Trophoblast cell (in vitro differentiated cells and primary cell): ENCODE measurements at regions not wholly inside any gene's neighbourhood (a gene's known extent, or its start where the extent isn't known, plus 50 kb on each side); places are given as distances from the start of the nearest gene placed in this dataset.

ENCODE experiments used
- DNase-seq, 2 donors: peaks; one replicate each; pipeline ENCODE4 v3.0.0-alpha.2; 2016
- H2AFZ ChIP-seq: 2 replicates; pipeline ENCODE4 v1.6.1; 2013; ENCODE audit warnings: low read length, moderate library complexity, mild to moderate bottlenecking; ENCODE audit not compliant: insufficient read depth, poor library complexity
- H2AK5ac ChIP-seq: 2 replicates; pipeline ENCODE4 v1.6.1; 2013; ENCODE audit warnings: mild to moderate bottlenecking, low read length
- H2BK120ac ChIP-seq: 2 replicates; pipeline ENCODE4 v1.6.1; 2013; ENCODE audit warnings: low read length, mild to moderate bottlenecking, moderate library complexity; ENCODE audit not compliant: insufficient read depth, poor library complexity
- H2BK12ac ChIP-seq: 2 replicates; pipeline ENCODE4 v1.6.1; 2013; ENCODE audit warnings: mild to moderate bottlenecking, low read length, moderate library complexity
- H2BK5ac ChIP-seq: 2 replicates; pipeline ENCODE4 v1.6.1; 2013; ENCODE audit warnings: low read length, low read depth, moderate library complexity, mild to moderate bottlenecking; ENCODE audit not compliant: poor library complexity
- H3K14ac ChIP-seq: 2 replicates; pipeline ENCODE4 v1.6.1; 2013; ENCODE audit warnings: mild to moderate bottlenecking, low read length
- H3K18ac ChIP-seq: 2 replicates; pipeline ENCODE4 v1.6.1; 2013; ENCODE audit warnings: mild to moderate bottlenecking, low read length
- H3K23ac ChIP-seq: 2 replicates; pipeline ENCODE4 v1.6.1; 2013; ENCODE audit warnings: low read length
- H3K27ac ChIP-seq: 2 replicates; pipeline ENCODE4 v1.5.1; 2013; ENCODE audit warnings: low read depth, mild to moderate bottlenecking, inconsistent platforms, low read length, moderate library complexity
- H3K27me3 ChIP-seq: 2 replicates; pipeline ENCODE4 v1.6.1; 2013; ENCODE audit warnings: inconsistent platforms, mild to moderate bottlenecking, low read length, moderate library complexity; ENCODE audit not compliant: insufficient read depth
- H3K36me3 ChIP-seq, 2 experiments: 1 replicate in 1 of 2; 2 replicates in 1 of 2; pipeline ENCODE4 v1.6.1; 2013; ENCODE audit warnings: low read length in 2 of 2, mild to moderate bottlenecking in 2 of 2, moderate library complexity in 1 of 2; ENCODE audit not compliant: insufficient read depth in 2 of 2, control insufficient read depth in 1 of 2
- H3K4ac ChIP-seq: 2 replicates; pipeline ENCODE4 v1.6.1; 2013; ENCODE audit warnings: low read depth, mild to moderate bottlenecking, low read length, moderate library complexity
- H3K4me1 ChIP-seq, 2 experiments: 1 replicate in 1 of 2; 2 replicates in 1 of 2; pipeline ENCODE4 v1.6.1; 2013; ENCODE audit warnings: low read length in 2 of 2, mild to moderate bottlenecking in 2 of 2, moderate library complexity in 1 of 2; ENCODE audit not compliant: insufficient read depth in 2 of 2, control insufficient read depth in 1 of 2
- H3K4me2 ChIP-seq: 2 replicates; pipeline ENCODE4 v1.6.1; 2013; ENCODE audit warnings: inconsistent platforms, mild to moderate bottlenecking, low read length, moderate library complexity
- H3K4me3 ChIP-seq: 2 replicates; pipeline ENCODE4 v1.5.1; 2013; ENCODE audit warnings: mild to moderate bottlenecking, low read depth, low read length, inconsistent platforms
- H3K79me1 ChIP-seq: one replicate; pipeline ENCODE4 v1.6.1; 2013; ENCODE audit warnings: low read length
- H3K79me2 ChIP-seq: 2 replicates; pipeline ENCODE4 v1.6.1; 2013; ENCODE audit warnings: low read length, mild to moderate bottlenecking; ENCODE audit not compliant: control insufficient read depth, insufficient read depth, poor library complexity
- H3K9ac ChIP-seq: 2 replicates; pipeline ENCODE4 v1.6.1; 2013; ENCODE audit warnings: mild to moderate bottlenecking, low read length
- H3K9me3 ChIP-seq: 2 replicates; pipeline ENCODE4 v1.6.1; 2013; ENCODE audit warnings: low read depth, mild to moderate bottlenecking, control low read depth, inconsistent platforms, low read length; ENCODE audit not compliant: insufficient read depth
- H4K12ac ChIP-seq: 2 replicates; pipeline ENCODE4 v1.6.1; 2013; ENCODE audit warnings: low read depth, mild to moderate bottlenecking, low read length, moderate library complexity
- H4K8ac ChIP-seq: 2 replicates; pipeline ENCODE4 v1.6.1; 2013; ENCODE audit warnings: low read depth, mild to moderate bottlenecking, low read length, moderate library complexity
- H4K91ac ChIP-seq: one replicate; pipeline ENCODE4 v1.6.1; 2013; ENCODE audit warnings: low read depth, mild to moderate bottlenecking, low read length, moderate library complexity
- WGBS: extraction: QIAGEN DNeasy Blood & Tissue Kit; methylation state at CpG from one replicate; pipeline ENCODE4 v1.1.7; 2013; ENCODE audit warnings: missing lambda C conversion rate; ENCODE audit not compliant: insufficient read length, insufficient coverage; ENCODE audit errors: extremely low coverage; 5-methylcytosine and 5-hydroxymethylcytosine counted together

DNA sequence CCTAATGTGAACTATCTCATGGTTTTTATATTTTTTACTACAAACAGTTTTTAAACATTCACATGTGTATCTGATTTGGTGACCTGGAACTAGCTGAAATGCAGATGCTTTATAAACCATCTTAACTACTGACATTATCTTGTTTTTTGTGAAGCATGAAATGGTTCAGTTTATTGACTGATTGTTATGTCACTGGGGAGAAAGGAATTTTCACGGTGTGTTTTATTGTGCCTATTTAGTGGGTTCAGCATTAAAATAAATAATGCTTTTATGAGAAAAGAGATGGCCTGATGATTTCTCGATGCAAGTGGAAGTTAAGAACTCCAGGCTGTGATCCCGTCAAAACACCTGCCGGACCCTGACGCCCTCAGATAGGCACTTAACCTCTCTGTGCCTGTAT lies 79.9 kb upstream of the KIF26B start:
- no CpG with 5 or more reads among the region's 5 CpGs for WGBS
- H2BK5ac ChIP-seq: no peak overlapping the region
- H3K4me1 ChIP-seq: no peaks in the 10 kb centered on the region
- no peak overlapping the region for H3K14ac ChIP-seq
- no peak overlapping the region for H2AFZ ChIP-seq
- no peak for DNase-seq
- no peak overlapping the region for H4K12ac ChIP-seq
- no peak overlapping the region for H4K8ac ChIP-seq
- no peak overlapping the region for H3K18ac ChIP-seq
- no peak overlapping the region for H2BK12ac ChIP-seq
- no peak overlapping the region for H4K91ac ChIP-seq
- no peak overlapping the region for H3K23ac ChIP-seq
- no peak overlapping the region for H3K4me3 ChIP-seq
- no peak overlapping the region for H2AK5ac ChIP-seq
- no peaks in the 10 kb centered on the region for H3K79me1 ChIP-seq
- no peaks in the 10 kb centered on the region for H3K79me2 ChIP-seq
- no peak overlapping the region for H3K4ac ChIP-seq
- H3K27ac ChIP-seq: no peak overlapping the region
- no peak overlapping the region for H2BK120ac ChIP-seq
- no peaks in the 10 kb centered on the region for H3K9me3 ChIP-seq
- no peak overlapping the region for H3K9ac ChIP-seq
- no peaks in the 10 kb centered on the region for H3K27me3 ChIP-seq
- H3K4me2 ChIP-seq: no peak overlapping the region
- peaks cover 0 to 2% of the 10 kb centered on the region in 2 experiments for H3K36me3 ChIP-seq

DNA sequence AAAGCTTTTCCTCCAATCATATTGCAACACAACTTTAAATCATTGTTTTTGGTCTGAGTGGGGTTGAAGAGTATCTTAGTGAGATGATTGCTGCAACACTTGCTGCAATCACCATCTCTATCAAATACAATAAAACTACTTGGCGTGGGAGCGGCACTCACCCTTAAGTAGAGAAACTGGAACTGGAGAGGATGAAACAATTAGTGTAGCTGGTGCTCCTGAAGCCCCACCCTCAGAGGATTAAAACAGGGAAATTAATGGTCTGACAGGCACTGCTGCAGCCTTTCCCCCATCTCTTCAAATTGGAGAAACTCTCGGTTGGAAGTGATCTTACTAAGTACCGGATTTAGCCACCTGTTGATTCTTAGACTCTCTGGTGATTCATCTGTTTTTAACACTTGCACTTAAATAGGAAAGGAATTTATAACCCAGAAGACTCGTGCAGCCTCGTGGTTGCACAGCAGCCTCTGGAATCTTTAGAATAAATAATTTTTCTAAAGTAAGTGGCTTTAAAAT lies 80.5 kb upstream of the KIF26B start:
- H3K36me3 ChIP-seq: peaks cover 0 to 2% of the 10 kb centered on the region in 2 experiments
- no peak overlapping the region for H3K4me3 ChIP-seq
- H3K79me2 ChIP-seq: no peaks in the 10 kb centered on the region
- no peak overlapping the region for H3K23ac ChIP-seq
- H3K27ac ChIP-seq: no peak overlapping the region
- no peaks in the 10 kb centered on the region for H3K9me3 ChIP-seq
- no peaks in the 10 kb centered on the region for H3K27me3 ChIP-seq
- H2AK5ac ChIP-seq: no peak overlapping the region
- H4K8ac ChIP-seq: no peak overlapping the region
- no peak overlapping the region for H4K91ac ChIP-seq
- H3K9ac ChIP-seq: no peak overlapping the region
- H3K4me1 ChIP-seq: no peaks in the 10 kb centered on the region
- no peak for DNase-seq
- no CpG with 5 or more reads among the region's 6 CpGs for WGBS
- no peak overlapping the region for H2AFZ ChIP-seq
- H3K14ac ChIP-seq: no peak overlapping the region
- no peak overlapping the region for H3K4ac ChIP-seq
- no peak overlapping the region for H3K4me2 ChIP-seq
- no peak overlapping the region for H4K12ac ChIP-seq
- no peak overlapping the region for H2BK120ac ChIP-seq
- no peaks in the 10 kb centered on the region for H3K79me1 ChIP-seq
- no peak overlapping the region for H2BK12ac ChIP-seq
- no peak overlapping the region for H2BK5ac ChIP-seq
- H3K18ac ChIP-seq: no peak overlapping the region

DNA sequence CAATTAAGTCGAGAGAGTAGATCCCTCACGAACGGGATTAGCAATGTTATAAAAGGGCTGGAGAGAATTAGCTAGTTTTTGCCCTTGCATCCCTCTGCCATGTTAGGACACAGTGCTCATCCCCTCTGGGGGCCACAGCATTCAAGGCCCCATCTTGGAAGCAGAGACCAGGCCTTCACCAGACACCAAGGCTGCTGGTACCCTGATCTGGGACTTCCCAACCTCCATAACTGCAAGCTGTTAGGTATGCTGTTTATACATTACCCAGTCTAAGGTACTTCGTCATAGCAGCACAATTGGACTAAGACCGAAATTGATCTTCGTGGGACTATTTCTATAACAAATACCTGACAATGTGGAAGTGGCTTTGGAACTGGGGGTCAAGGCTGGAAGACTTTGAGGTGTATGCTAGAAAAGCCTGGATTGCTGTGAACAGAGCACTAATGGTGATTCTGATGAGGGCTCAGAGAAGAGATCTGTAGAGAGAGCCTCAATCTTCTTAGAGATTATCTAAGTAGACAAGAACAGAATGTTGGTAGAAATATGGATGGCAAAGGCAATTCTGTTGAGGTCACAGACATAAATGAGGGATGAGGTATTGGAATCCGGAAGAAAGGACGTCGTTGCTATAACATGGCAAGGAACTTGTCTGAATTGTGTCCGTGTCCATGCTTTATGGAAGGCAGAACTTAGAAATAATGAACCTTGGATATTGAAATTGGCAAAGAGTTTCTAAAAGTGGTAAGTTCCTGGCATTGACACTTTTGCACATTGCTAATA lies 83.8 kb upstream of the KIF26B start:
- WGBS: no CpG with 5 or more reads among the region's 10 CpGs
- no peak overlapping the region for H3K9ac ChIP-seq
- H3K23ac ChIP-seq: no peak overlapping the region
- no peak overlapping the region for H4K12ac ChIP-seq
- no peak overlapping the region for H2AFZ ChIP-seq
- H3K14ac ChIP-seq: no peak overlapping the region
- no peak overlapping the region for H3K4ac ChIP-seq
- no peak overlapping the region for H3K4me3 ChIP-seq
- no peak overlapping the region for H2BK5ac ChIP-seq
- peaks cover 0 to 2% of the 10 kb centered on the region in 2 experiments for H3K36me3 ChIP-seq
- no peak overlapping the region for H2BK12ac ChIP-seq
- no peak overlapping the region for H4K8ac ChIP-seq
- peak; percentile 89 to 96 for DNase-seq
- H3K4me1 ChIP-seq: no peaks in the 10 kb centered on the region
- no peak overlapping the region for H2AK5ac ChIP-seq
- H3K9me3 ChIP-seq: no peaks in the 10 kb centered on the region
- no peak overlapping the region for H3K4me2 ChIP-seq
- H2BK120ac ChIP-seq: no peak overlapping the region
- H3K79me1 ChIP-seq: no peaks in the 10 kb centered on the region
- no peak overlapping the region for H3K18ac ChIP-seq
- H3K27me3 ChIP-seq: no peaks in the 10 kb centered on the region
- no peak overlapping the region for H4K91ac ChIP-seq
- no peak overlapping the region for H3K27ac ChIP-seq
- H3K79me2 ChIP-seq: no peaks in the 10 kb centered on the region

DNA sequence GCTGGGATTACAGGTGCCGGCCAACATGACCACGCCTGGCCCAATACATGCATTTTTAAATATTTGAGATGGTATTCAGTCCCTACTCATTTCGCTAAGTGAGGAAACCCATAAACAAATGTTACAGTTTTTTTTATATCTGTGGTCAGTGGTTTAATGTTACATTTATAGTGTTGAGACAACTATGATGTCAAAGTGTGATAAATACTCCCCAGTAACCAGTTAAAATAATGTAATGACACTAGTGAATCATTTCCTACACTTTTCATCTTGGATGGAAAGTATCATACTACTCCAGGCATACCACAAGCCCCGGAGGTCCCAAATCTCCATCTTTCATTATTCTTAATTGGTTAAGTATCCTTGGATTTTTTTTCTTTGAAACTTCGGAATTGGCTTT lies 87.5 kb upstream of the KIF26B start:
- H3K9ac ChIP-seq: no peak overlapping the region
- H3K27ac ChIP-seq: no peak overlapping the region
- no peaks in the 10 kb centered on the region for H3K4me1 ChIP-seq
- no peaks in the 10 kb centered on the region for H3K27me3 ChIP-seq
- no peak overlapping the region for H2BK120ac ChIP-seq
- H3K4ac ChIP-seq: no peak overlapping the region
- H2AK5ac ChIP-seq: no peak overlapping the region
- no peak overlapping the region for H3K23ac ChIP-seq
- H2BK12ac ChIP-seq: no peak overlapping the region
- H4K8ac ChIP-seq: no peak overlapping the region
- no peaks in the 10 kb centered on the region for H3K36me3 ChIP-seq
- H2AFZ ChIP-seq: no peak overlapping the region
- no peak for DNase-seq
- H4K12ac ChIP-seq: no peak overlapping the region
- H3K4me2 ChIP-seq: no peak overlapping the region
- no peak overlapping the region for H3K4me3 ChIP-seq
- no peak overlapping the region for H4K91ac ChIP-seq
- H3K79me1 ChIP-seq: no peaks in the 10 kb centered on the region
- H3K18ac ChIP-seq: no peak overlapping the region
- H2BK5ac ChIP-seq: no peak overlapping the region
- H3K9me3 ChIP-seq: no peaks in the 10 kb centered on the region
- no peaks in the 10 kb centered on the region for H3K79me2 ChIP-seq
- no CpG with 5 or more reads among the region's 5 CpGs for WGBS
- H3K14ac ChIP-seq: no peak overlapping the region
